SK-N-SH (cell line): ENCODE measurements at regions not wholly inside any gene's neighbourhood (a gene's known extent, or its start where the extent isn't known, plus 50 kb on each side); places are given as distances from the start of the nearest gene placed in this dataset.

Experiments used
- CHD2 ChIP-seq: fragments of 150-350 bp; IDR thresholded peaks from 2 replicates; pipeline ENCODE4 v1.6.1; 2018; ENCODE audit warnings: low read length; ENCODE audit not compliant: partially characterized antibody
- EP300 ChIP-seq, 2 experiments: IDR thresholded peaks; 2 replicates each; pipeline versions ENCODE4 v1.4.0 to v1.6.1; 2012; ENCODE audit warnings: borderline replicate concordance in 1 of 2, low read depth in 1 of 2, low read length in 1 of 2
- GABPA ChIP-seq: IDR thresholded peaks from 2 replicates; pipeline ENCODE4 v1.4.0; 2012; ENCODE audit warnings: low read depth, mild to moderate bottlenecking
- NFIC ChIP-seq: IDR thresholded peaks from 2 replicates; pipeline ENCODE4 v1.4.0; 2012; ENCODE audit warnings: borderline replicate concordance
- POLR2AphosphoS5 ChIP-seq: IDR thresholded peaks from 2 replicates; pipeline ENCODE4 v1.6.1; 2012; ENCODE audit warnings: low read depth, low read length
- SMC3 ChIP-seq: IDR thresholded peaks from 2 replicates; pipeline ENCODE4 v1.6.1; 2012; ENCODE audit warnings: low read depth, low read length, improper control_type of control experiment
- TF ChIP-seq, protein P1 (sequence below): IDR thresholded peaks from 2 replicates; pipeline ENCODE4 v1.6.1; 2012; ENCODE audit warnings: mild to moderate bottlenecking, low read depth, low read length, moderate library complexity
- TF ChIP-seq, protein P2 (sequence below): fragments of 200-600 bp; sonication (generic); IDR thresholded peaks from 2 replicates; pipeline ENCODE4 v1.6.1; 2017; ENCODE audit warnings: antibody characterized with exemption, mild to moderate bottlenecking, moderate library complexity
- TF ChIP-seq, protein P3 (sequence below): fragments of 150-350 bp; IDR thresholded peaks from 2 replicates; pipeline ENCODE4 v1.6.1; 2017; ENCODE audit warnings: antibody characterized with exemption, low read length, low read depth, borderline replicate concordance

DNA sequence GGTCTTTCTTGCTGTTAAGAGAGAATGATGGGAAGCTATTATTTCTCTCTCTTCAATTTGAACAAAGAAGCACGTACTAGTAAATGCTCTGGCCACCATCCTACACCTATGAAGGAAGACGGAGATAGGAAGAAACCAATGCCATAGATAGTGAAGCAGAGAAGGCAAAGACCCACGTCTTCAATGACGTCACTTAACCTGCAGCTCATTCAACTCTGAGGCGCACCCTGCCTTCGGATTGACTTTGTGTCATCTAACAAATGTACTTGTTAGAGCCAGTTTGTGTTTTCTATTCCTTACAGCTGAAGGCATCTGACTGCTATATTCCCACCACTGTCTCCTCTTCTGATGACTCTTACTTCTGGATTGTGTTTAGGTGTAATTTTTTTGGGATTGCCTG, 332.5 kb upstream of the DDI1 start:
- TF ChIP-seq GABPA, result no peak
- TF ChIP-seq SMC3, result no peak
- TF ChIP-seq, protein P1, sequence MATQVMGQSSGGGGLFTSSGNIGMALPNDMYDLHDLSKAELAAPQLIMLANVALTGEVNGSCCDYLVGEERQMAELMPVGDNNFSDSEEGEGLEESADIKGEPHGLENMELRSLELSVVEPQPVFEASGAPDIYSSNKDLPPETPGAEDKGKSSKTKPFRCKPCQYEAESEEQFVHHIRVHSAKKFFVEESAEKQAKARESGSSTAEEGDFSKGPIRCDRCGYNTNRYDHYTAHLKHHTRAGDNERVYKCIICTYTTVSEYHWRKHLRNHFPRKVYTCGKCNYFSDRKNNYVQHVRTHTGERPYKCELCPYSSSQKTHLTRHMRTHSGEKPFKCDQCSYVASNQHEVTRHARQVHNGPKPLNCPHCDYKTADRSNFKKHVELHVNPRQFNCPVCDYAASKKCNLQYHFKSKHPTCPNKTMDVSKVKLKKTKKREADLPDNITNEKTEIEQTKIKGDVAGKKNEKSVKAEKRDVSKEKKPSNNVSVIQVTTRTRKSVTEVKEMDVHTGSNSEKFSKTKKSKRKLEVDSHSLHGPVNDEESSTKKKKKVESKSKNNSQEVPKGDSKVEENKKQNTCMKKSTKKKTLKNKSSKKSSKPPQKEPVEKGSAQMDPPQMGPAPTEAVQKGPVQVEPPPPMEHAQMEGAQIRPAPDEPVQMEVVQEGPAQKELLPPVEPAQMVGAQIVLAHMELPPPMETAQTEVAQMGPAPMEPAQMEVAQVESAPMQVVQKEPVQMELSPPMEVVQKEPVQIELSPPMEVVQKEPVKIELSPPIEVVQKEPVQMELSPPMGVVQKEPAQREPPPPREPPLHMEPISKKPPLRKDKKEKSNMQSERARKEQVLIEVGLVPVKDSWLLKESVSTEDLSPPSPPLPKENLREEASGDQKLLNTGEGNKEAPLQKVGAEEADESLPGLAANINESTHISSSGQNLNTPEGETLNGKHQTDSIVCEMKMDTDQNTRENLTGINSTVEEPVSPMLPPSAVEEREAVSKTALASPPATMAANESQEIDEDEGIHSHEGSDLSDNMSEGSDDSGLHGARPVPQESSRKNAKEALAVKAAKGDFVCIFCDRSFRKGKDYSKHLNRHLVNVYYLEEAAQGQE, result no peak
- no peak for TF ChIP-seq POLR2AphosphoS5
- no peak for TF ChIP-seq NFIC
- TF ChIP-seq EP300 (IDR thresholded peaks at IDR 0.05; ENCODE audit: borderline replicate concordance in 1 of 2, low read depth in 1 of 2, low read length in 1 of 2), result no peak
- TF ChIP-seq, protein P2, sequence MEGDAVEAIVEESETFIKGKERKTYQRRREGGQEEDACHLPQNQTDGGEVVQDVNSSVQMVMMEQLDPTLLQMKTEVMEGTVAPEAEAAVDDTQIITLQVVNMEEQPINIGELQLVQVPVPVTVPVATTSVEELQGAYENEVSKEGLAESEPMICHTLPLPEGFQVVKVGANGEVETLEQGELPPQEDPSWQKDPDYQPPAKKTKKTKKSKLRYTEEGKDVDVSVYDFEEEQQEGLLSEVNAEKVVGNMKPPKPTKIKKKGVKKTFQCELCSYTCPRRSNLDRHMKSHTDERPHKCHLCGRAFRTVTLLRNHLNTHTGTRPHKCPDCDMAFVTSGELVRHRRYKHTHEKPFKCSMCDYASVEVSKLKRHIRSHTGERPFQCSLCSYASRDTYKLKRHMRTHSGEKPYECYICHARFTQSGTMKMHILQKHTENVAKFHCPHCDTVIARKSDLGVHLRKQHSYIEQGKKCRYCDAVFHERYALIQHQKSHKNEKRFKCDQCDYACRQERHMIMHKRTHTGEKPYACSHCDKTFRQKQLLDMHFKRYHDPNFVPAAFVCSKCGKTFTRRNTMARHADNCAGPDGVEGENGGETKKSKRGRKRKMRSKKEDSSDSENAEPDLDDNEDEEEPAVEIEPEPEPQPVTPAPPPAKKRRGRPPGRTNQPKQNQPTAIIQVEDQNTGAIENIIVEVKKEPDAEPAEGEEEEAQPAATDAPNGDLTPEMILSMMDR, result no peak
- no peak for TF ChIP-seq CHD2
- TF ChIP-seq, protein P3, sequence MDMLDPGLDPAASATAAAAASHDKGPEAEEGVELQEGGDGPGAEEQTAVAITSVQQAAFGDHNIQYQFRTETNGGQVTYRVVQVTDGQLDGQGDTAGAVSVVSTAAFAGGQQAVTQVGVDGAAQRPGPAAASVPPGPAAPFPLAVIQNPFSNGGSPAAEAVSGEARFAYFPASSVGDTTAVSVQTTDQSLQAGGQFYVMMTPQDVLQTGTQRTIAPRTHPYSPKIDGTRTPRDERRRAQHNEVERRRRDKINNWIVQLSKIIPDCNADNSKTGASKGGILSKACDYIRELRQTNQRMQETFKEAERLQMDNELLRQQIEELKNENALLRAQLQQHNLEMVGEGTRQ, result no peak
